Fibroblast of lung (primary cell): ENCODE measurements at regions not wholly inside any gene's neighbourhood (a gene's known extent, or its start where the extent isn't known, plus 50 kb on each side); places are given as distances from the start of the nearest gene placed in this dataset.

Source experiments
- CTCF ChIP-seq, 2 donors: IDR thresholded peaks in 1 of 2; conservative IDR thresholded peaks in 1 of 2; 1 replicate in 1 of 2; 2 replicates in 1 of 2; pipeline ENCODE4 v1.5.1; 2011 to 2012; ENCODE audit warnings: low read length in 2 of 2, control low read depth in 1 of 2, inconsistent platforms in 1 of 2, low read depth in 1 of 2, mild to moderate bottlenecking in 1 of 2
- EZH2 ChIP-seq: IDR thresholded peaks from 2 replicates; pipeline ENCODE4 v1.5.1; 2012; ENCODE audit warnings: low read length, control low read depth, mild to moderate bottlenecking; ENCODE audit errors: missing control alignments

DNA sequence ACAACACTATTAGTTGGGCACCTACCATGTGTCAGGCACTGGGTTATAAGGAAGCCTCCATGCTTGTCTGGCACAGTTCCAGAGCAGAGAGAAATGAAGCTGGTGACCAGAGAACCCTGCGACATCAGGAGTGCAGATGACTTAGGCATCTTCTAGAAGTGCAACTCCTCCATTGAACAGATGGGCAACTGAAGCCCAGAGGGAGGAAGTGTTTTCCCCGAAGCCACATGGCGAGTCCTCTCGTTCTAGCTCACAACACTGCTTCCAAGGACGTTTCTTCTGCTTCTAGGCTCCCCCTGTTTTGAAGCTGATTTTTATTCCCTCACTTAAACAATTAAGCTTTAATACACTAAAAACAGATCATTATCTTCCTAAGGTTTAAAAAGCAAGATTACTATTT is 109.8 kb upstream of the SYT13 start:
- TF ChIP-seq CTCF (conservative IDR thresholded peaks at IDR 0.05 in 1 of 2, IDR thresholded peaks at IDR 0.05 in 1 of 2; ENCODE audit: low read depth in 1 of 2, low read length in 2 of 2) = no peak
- TF ChIP-seq EZH2 = no peak
